SJSA1 (cell line): ENCODE measurements at regions not wholly inside any gene's neighbourhood (a gene's known extent, or its start where the extent isn't known, plus 50 kb on each side); places are given as distances from the start of the nearest gene placed in this dataset.

Source experiments
- DNase-seq, 2 experiments: peaks; one replicate each; pipeline ENCODE4 v3.0.0-alpha.2; 2015 to 2020; ENCODE audit warnings: low spot score in 2 of 2, low read depth in 1 of 2
- H3K27ac ChIP-seq: fragments of 250-450 bp; sonication (Bioruptor Pico); 2 replicates; pipeline ENCODE4 v1.5.1; 2020; ENCODE audit warnings: mild to moderate bottlenecking, moderate library complexity
- H3K27me3 ChIP-seq: fragments of 250-450 bp; sonication (Bioruptor Pico); replicated peaks from 2 replicates; pipeline ENCODE4 v1.5.1; 2020; ENCODE audit warnings: mild to moderate bottlenecking, moderate library complexity
- H3K36me3 ChIP-seq: fragments of 250-450 bp; sonication (Bioruptor Pico); 2 replicates; pipeline ENCODE4 v1.5.1; 2020; ENCODE audit warnings: mild to moderate bottlenecking
- H3K4me1 ChIP-seq: fragments of 250-450 bp; sonication (Bioruptor Pico); replicated peaks from 2 replicates; pipeline ENCODE4 v1.6.1; 2021; ENCODE audit warnings: mild to moderate bottlenecking
- H3K4me3 ChIP-seq: fragments of 250-450 bp; sonication (Bioruptor Pico); 2 replicates; pipeline ENCODE4 v1.5.1; 2020; ENCODE audit warnings: mild to moderate bottlenecking
- H3K9me3 ChIP-seq: fragments of 250-450 bp; sonication (Bioruptor Pico); replicated peaks from 2 replicates; pipeline ENCODE4 v1.5.1; 2020; ENCODE audit warnings: mild to moderate bottlenecking

- no peak overlapping the region for H3K27ac ChIP-seq
- no peak for DNase-seq
- H3K27me3 ChIP-seq, result no peaks in the 10 kb centered on the region
- H3K36me3 ChIP-seq, result no peaks in the 10 kb centered on the region
- peaks cover 18% of the 10 kb centered on the region for H3K4me1 ChIP-seq
- no peak overlapping the region for H3K4me3 ChIP-seq
- H3K9me3 ChIP-seq, result no peaks in the 10 kb centered on the region
Observed at GRCh38 chr10:91010952-91011351, 90.1 kb upstream of the ANKRD1 start.

GRCh38 chr10:91012502-91012901 is 91.6 kb upstream of the ANKRD1 start:
- no peak for DNase-seq
- H3K36me3 ChIP-seq, result no peaks in the 10 kb centered on the region

GRCh38 chr10:91013985-91014384 is 93.1 kb upstream of the ANKRD1 start:
- Histone ChIP-seq H3K27me3 (0 out of 2 replicates have a peak, but pooled peaks cover 4% of the 10 kb centered on the region), H3K9me3 (no peaks in the 10 kb centered on the region), H3K27ac (no peak overlapping the region)

More at GRCh38 chr10:91012502-91012901, 91.6 kb upstream of the ANKRD1 start:
- 0 out of 2 replicates have a peak, but pooled peaks cover 3% of the 10 kb centered on the region for H3K27me3 ChIP-seq
- H3K4me1 ChIP-seq, result peaks cover 25% of the 10 kb centered on the region
- no peak overlapping the region for H3K27ac ChIP-seq
- H3K4me3 ChIP-seq, result no peak overlapping the region
- no peaks in the 10 kb centered on the region for H3K9me3 ChIP-seq

GRCh38 chr10:91017198-91017597 is 96.3 kb upstream of the ANKRD1 start:
- peak in 1 of 2 experiments; percentile 4 for DNase-seq
- Histone ChIP-seq H3K4me1 (peaks cover 25% of the 10 kb centered on the region), H3K9me3 (no peaks in the 10 kb centered on the region)

More at GRCh38 chr10:91013985-91014384, 93.1 kb upstream of the ANKRD1 start:
- Histone ChIP-seq H3K4me3 (no peak overlapping the region), H3K36me3 (no peaks in the 10 kb centered on the region), H3K4me1 (peaks cover 25% of the 10 kb centered on the region)
- no peak for DNase-seq

GRCh38 chr10:91021901-91022300 is 101.0 kb upstream of the ANKRD1 start:
- Histone ChIP-seq H3K27me3 (0 out of 2 replicates have a peak, but pooled peaks cover 4% of the 10 kb centered on the region), H3K9me3 (no peaks in the 10 kb centered on the region), H3K4me3 (no peak overlapping the region), H3K4me1 (peaks cover 6% of the 10 kb centered on the region; the same call in 1 of the 2 replicates), H3K27ac (no peak overlapping the region), H3K36me3 (no peaks in the 10 kb centered on the region)
- no peak for DNase-seq

More at GRCh38 chr10:91017198-91017597, 96.3 kb upstream of the ANKRD1 start:
- no peak overlapping the region for H3K4me3 ChIP-seq
- H3K27me3 ChIP-seq, result 0 out of 2 replicates have a peak, but pooled peaks cover 4% of the 10 kb centered on the region
- H3K36me3 ChIP-seq, result no peaks in the 10 kb centered on the region
- H3K27ac ChIP-seq, result no peak overlapping the region

GRCh38 chr10:91022390-91022789 is 101.5 kb upstream of the ANKRD1 start:
- Histone ChIP-seq H3K27ac (no peak overlapping the region), H3K27me3 (0 out of 2 replicates have a peak, but pooled peaks cover 2% of the 10 kb centered on the region)

GRCh38 chr10:91022924-91023699 is 102.2 kb upstream of the ANKRD1 start:
- Histone ChIP-seq H3K4me3 (no peak overlapping the region), H3K36me3 (no peaks in the 10 kb centered on the region), H3K9me3 (no peaks in the 10 kb centered on the region), H3K27me3 (no peaks in the 10 kb centered on the region), H3K27ac (no peak overlapping the region), H3K4me1 (no peaks in the 10 kb centered on the region)
- DNase-seq, result no peak

More at GRCh38 chr10:91022390-91022789, 101.5 kb upstream of the ANKRD1 start:
- Histone ChIP-seq H3K9me3 (no peaks in the 10 kb centered on the region), H3K4me3 (no peak overlapping the region), H3K4me1 (0 out of 2 replicates have a peak, but pooled peaks cover 1% of the 10 kb centered on the region), H3K36me3 (no peaks in the 10 kb centered on the region)
- DNase-seq, result no peak

- no peaks in the 10 kb centered on the region for H3K4me1 ChIP-seq
- no peaks in the 10 kb centered on the region for H3K36me3 ChIP-seq
- H3K27me3 ChIP-seq, result no peaks in the 10 kb centered on the region
- H3K4me3 ChIP-seq, result no peak overlapping the region
- no peak for DNase-seq
- no peak overlapping the region for H3K27ac ChIP-seq
- no peaks in the 10 kb centered on the region for H3K9me3 ChIP-seq
Observed at GRCh38 chr10:91023700-91024398, 103.0 kb upstream of the ANKRD1 start.

GRCh38 chr10:91024541-91024940 is 103.7 kb upstream of the ANKRD1 start:
- Histone ChIP-seq H3K9me3 (no peaks in the 10 kb centered on the region), H3K36me3 (no peaks in the 10 kb centered on the region), H3K27ac (no peak overlapping the region), H3K27me3 (no peaks in the 10 kb centered on the region), H3K4me1 (no peaks in the 10 kb centered on the region), H3K4me3 (no peak overlapping the region)
- DNase-seq, result no peak

GRCh38 chr10:91032611-91033206 is 111.8 kb upstream of the ANKRD1 start:
- Histone ChIP-seq H3K9me3 (no peaks in the 10 kb centered on the region), H3K4me3 (no peak overlapping the region), H3K36me3 (no peaks in the 10 kb centered on the region), H3K27ac (no peak overlapping the region), H3K4me1 (peaks cover 18% of the 10 kb centered on the region), H3K27me3 (no peaks in the 10 kb centered on the region)
- no peak for DNase-seq

- H3K27ac ChIP-seq, result no peak overlapping the region
- H3K27me3 ChIP-seq, result no peaks in the 10 kb centered on the region
- no peak overlapping the region for H3K4me3 ChIP-seq
- DNase-seq, result no peak
- H3K9me3 ChIP-seq, result no peaks in the 10 kb centered on the region
- H3K4me1 ChIP-seq, result peaks cover 18% of the 10 kb centered on the region
- H3K36me3 ChIP-seq, result no peaks in the 10 kb centered on the region
Observed at GRCh38 chr10:91033324-91033950, 112.5 kb upstream of the ANKRD1 start.

- no peaks in the 10 kb centered on the region for H3K27me3 ChIP-seq
- H3K36me3 ChIP-seq, result no peaks in the 10 kb centered on the region
- H3K27ac ChIP-seq, result no peak overlapping the region
- H3K9me3 ChIP-seq, result no peaks in the 10 kb centered on the region
- DNase-seq, result no peak
- no peak overlapping the region for H3K4me3 ChIP-seq
- H3K4me1 ChIP-seq, result peaks cover 18% of the 10 kb centered on the region
Observed at GRCh38 chr10:91034042-91034441, 113.2 kb upstream of the ANKRD1 start.

GRCh38 chr10:91034494-91035159 is 113.7 kb upstream of the ANKRD1 start:
- no peaks in the 10 kb centered on the region for H3K27me3 ChIP-seq
- peaks cover 18% of the 10 kb centered on the region for H3K4me1 ChIP-seq
- peak; percentile 47 to 55 for DNase-seq
- H3K27ac ChIP-seq, result 0 out of 2 replicates have a peak overlapping the region, but pooled peaks have one; percentile 20
- no peak overlapping the region for H3K4me3 ChIP-seq
- no peaks in the 10 kb centered on the region for H3K9me3 ChIP-seq
- H3K36me3 ChIP-seq, result no peaks in the 10 kb centered on the region
